Activated B cell treated with CpG ODN at 0.5 μM for 24 hours (primary cell): ENCODE measurements at regions not wholly inside any gene's neighbourhood (a gene's known extent, or its start where the extent isn't known, plus 50 kb on each side); places are given as distances from the start of the nearest gene placed in this dataset.

Experiments used
- ATAC-seq: fragments of 200-7000 bp; cut with Tn5 transposase; one replicate; pipeline ENCODE4 v1.10.0; 2021; ENCODE audit warnings: low read depth, mild to moderate bottlenecking, moderate library complexity
- CTCF ChIA-PET: fragments of 350-600 bp; sonication (Branson Sonifier 250); formaldehyde crosslinking; loops from one replicate; lab custom pipeline; 2021; ENCODE audit warnings: antibody characterized with exemption; lab: Charles Lee
- POLR2A ChIA-PET: fragments of 350-600 bp; sonication (Branson Sonifier 250); formaldehyde crosslinking; loops from one replicate; lab custom pipeline; 2021; ENCODE audit warnings: antibody characterized with exemption; lab: Charles Lee
- DNase-seq: peaks from one replicate; pipeline ENCODE4 v3.0.0; 2022
- H3K27ac Mint-ChIP-seq: one replicate; pipeline ENCODE4 v1.8.0; 2020; ENCODE audit warnings: mixed read lengths
- H3K27me3 Mint-ChIP-seq: one replicate; pipeline ENCODE4 v1.8.0; 2021; ENCODE audit warnings: mixed read lengths
- H3K36me3 Mint-ChIP-seq: one replicate; pipeline ENCODE4 v1.8.0; 2021; ENCODE audit warnings: low read depth, mixed read lengths
- H3K4me1 Mint-ChIP-seq: one replicate; pipeline ENCODE4 v1.8.0; 2021; ENCODE audit warnings: mixed read lengths
- H3K4me3 Mint-ChIP-seq: one replicate; pipeline ENCODE4 v1.8.0; 2020; ENCODE audit warnings: mild to moderate bottlenecking, mixed read lengths
- H3K9me3 Mint-ChIP-seq: one replicate; pipeline ENCODE4 v1.8.0; 2020; ENCODE audit warnings: mixed read lengths
- intact Hi-C: fragments of 100-400 bp; cut with micrococcal nuclease; formaldehyde crosslinking; loops from one replicate; pipeline ENCODE4 v1.15.1; 2024
- TF ChIP-seq, protein P1 (sequence below): fragments of 200-600 bp; IDR thresholded peaks from one replicate; pipeline ENCODE4 v1.8.0; 2022; ENCODE audit warnings: antibody characterized with exemption, mild to moderate bottlenecking

DNA sequence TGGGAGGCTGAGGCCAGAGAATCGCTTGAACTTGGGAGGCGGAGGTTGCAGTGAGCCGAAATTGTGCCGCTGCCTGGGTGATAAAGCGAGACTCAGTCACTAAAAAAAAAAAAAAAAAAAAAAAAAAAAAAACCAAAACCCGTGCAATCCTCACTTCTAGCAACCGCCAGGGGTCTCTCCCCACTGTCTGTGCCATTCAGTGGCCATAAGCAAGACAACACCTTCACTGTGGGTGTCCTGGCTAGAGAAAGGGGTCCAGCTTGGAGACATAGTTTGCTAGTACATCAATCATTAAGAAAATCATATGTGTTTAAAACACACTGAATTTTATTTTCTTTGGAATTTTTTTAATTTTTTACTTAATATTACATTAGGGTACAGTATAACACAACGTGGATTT, 68.2 kb downstream of the RASL11A start:
- ChIA-PET POLR2A (interaction anchor here (0.6 to 0.7 kb wide), 3 partner anchors 82 to 495 kb away, joined by 3 to 9 read pairs (median 6); no protein-coding TSS in a partner anchor), CTCF (interaction anchor here (0.6 to 3.2 kb wide), 8 partner anchors 14 to 488 kb away, joined by 3 to 17 read pairs (median 4); no protein-coding TSS in a partner anchor)
- DNase-seq: no peak
- TF ChIP-seq, protein P1, sequence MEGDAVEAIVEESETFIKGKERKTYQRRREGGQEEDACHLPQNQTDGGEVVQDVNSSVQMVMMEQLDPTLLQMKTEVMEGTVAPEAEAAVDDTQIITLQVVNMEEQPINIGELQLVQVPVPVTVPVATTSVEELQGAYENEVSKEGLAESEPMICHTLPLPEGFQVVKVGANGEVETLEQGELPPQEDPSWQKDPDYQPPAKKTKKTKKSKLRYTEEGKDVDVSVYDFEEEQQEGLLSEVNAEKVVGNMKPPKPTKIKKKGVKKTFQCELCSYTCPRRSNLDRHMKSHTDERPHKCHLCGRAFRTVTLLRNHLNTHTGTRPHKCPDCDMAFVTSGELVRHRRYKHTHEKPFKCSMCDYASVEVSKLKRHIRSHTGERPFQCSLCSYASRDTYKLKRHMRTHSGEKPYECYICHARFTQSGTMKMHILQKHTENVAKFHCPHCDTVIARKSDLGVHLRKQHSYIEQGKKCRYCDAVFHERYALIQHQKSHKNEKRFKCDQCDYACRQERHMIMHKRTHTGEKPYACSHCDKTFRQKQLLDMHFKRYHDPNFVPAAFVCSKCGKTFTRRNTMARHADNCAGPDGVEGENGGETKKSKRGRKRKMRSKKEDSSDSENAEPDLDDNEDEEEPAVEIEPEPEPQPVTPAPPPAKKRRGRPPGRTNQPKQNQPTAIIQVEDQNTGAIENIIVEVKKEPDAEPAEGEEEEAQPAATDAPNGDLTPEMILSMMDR: no peak
- peak; percentile 52 for ATAC-seq
- Mint-ChIP-seq H3K36me3 (no peaks in the 10 kb centered on the region), H3K4me3 (no peak overlapping the region), H3K27ac (no peak overlapping the region), H3K4me1 (peaks cover 3% of the 10 kb centered on the region), H3K27me3 (peaks cover 4% of the 10 kb centered on the region), H3K9me3 (no peaks in the 10 kb centered on the region)
- intact Hi-C loops: loop anchor here (1.0 kb wide), 2 partner anchors 20 to 354 kb away; no protein-coding TSS in a partner anchor

DNA sequence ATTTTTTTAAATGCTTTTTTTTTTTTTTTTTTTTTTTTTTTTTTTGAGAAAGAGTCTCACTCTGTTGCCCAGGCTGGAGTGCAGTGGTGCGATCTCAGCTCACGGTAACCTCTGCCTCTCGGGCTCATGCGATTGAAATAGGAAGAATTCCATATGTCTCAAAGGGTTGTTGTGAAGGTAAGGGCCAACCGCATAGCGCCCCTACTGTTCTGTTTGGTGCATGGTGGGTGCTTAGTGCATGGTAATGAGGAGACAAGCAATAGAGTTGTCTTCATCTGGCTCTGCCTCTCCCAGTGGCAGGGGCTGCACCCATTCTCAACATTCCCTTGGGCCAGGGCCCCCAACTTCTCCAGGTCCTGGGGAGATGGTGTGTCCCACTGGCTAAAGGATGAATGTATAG, 68.7 kb downstream of the RASL11A start:
- Mint-ChIP-seq H3K27me3 (peaks cover 4% of the 10 kb centered on the region), H3K36me3 (no peaks in the 10 kb centered on the region), H3K4me1 (peaks cover 3% of the 10 kb centered on the region), H3K4me3 (no peak overlapping the region), H3K9me3 (no peaks in the 10 kb centered on the region), H3K27ac (no peak overlapping the region)
- intact Hi-C loops: loop anchor here (1.0 kb wide), 2 partner anchors 20 to 354 kb away; no protein-coding TSS in a partner anchor
- ATAC-seq (peak; percentile 71), DNase-seq (no peak)
- TF ChIP-seq, protein P1: no peak
- POLR2A ChIA-PET: interaction anchor here (0.6 to 0.7 kb wide), 2 partner anchors 304 to 496 kb away, joined by 3 to 6 read pairs; no protein-coding TSS in a partner anchor
- CTCF ChIA-PET: interaction anchor here (0.6 to 3.2 kb wide), 8 partner anchors 13 to 487 kb away, joined by 3 to 17 read pairs (median 4); no protein-coding TSS in a partner anchor

DNA sequence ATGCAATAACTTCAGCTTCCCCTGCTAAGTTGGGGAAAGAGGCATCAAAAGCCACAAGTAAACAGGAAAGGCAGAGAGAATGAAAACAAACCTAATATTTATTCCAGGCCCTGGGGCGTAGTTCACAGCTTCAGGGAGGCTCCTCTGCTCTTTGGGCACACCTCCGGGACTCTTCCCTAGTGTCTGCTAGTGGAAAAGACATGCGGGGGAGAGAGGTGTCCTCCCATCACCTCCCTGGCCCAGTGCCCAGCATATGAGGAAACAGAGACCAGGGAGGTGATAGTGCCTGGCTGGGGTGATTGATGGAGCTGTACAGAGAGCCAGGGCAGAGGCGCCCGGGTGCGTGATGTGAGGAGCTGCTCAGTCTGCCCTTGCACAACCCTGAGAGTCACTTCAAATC, 71.0 kb downstream of the RASL11A start:
- no peak overlapping the region for H3K4me3 Mint-ChIP-seq
- ChIA-PET POLR2A (no interaction called here), CTCF (interaction anchor here (0.8 to 3.2 kb wide), 4 partner anchors 211 to 370 kb away, joined by 3 to 17 read pairs (median 4); no protein-coding TSS in a partner anchor)
- H3K4me1 Mint-ChIP-seq: peaks cover 3% of the 10 kb centered on the region
- H3K27ac Mint-ChIP-seq: no peak overlapping the region
- DNase-seq (no peak), ATAC-seq (no peak)
- H3K36me3 Mint-ChIP-seq: no peaks in the 10 kb centered on the region
- peaks cover 5% of the 10 kb centered on the region for H3K27me3 Mint-ChIP-seq
- TF ChIP-seq, protein P1: no peak
- H3K9me3 Mint-ChIP-seq: no peaks in the 10 kb centered on the region
- intact Hi-C loops: no loop called here

DNA sequence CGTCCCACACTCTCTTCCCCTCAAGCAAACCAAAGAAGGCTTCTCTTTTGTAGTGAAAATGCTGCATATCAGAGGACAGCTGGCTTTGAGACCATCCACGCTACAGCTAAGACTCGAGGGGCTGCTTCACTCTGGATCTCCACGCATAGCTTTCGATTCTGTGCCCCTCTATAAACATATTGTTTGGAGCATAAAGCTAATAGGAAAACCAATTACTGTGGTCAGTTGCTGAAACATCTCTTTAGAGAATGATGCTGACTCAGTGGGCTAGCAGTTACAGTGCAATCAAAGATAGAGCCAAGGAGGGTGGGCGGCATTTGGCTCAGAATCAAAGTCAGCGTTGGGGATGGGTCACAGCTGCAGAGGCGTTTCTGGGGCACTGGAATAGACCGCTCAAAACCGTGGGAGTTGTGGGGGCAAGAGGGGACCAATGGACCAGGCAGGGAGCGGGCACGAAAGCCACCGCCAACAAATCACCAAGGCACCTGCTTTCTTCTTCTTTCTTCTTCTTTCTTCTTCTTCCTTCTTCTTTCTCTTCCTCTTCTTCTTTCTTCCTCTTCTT, 76.7 kb downstream of the RASL11A start:
- ATAC-seq: peak; percentile 32
- intact Hi-C loops: no loop called here
- H3K4me1 Mint-ChIP-seq: peaks cover 15% of the 10 kb centered on the region
- DNase-seq: no peak
- H3K27ac Mint-ChIP-seq: peak overlapping the region; percentile 24
- H3K36me3 Mint-ChIP-seq: no peaks in the 10 kb centered on the region
- ChIA-PET POLR2A (interaction anchor here (0.6 to 2.1 kb wide), 5 partner anchors 7 to 427 kb away, joined by 3 to 5 read pairs (median 3); partner anchors contain the start of genes RASL11A and RPL21), CTCF (interaction anchor here (2.0 to 2.6 kb wide), 3 partner anchors 12 to 362 kb away, joined by 6 to 8 read pairs (median 7); no protein-coding TSS in a partner anchor)
- H3K9me3 Mint-ChIP-seq: no peaks in the 10 kb centered on the region
- H3K27me3 Mint-ChIP-seq: peaks cover 1% of the 10 kb centered on the region
- TF ChIP-seq, protein P1: no peak
- peak overlapping the region; percentile 47 for H3K4me3 Mint-ChIP-seq

DNA sequence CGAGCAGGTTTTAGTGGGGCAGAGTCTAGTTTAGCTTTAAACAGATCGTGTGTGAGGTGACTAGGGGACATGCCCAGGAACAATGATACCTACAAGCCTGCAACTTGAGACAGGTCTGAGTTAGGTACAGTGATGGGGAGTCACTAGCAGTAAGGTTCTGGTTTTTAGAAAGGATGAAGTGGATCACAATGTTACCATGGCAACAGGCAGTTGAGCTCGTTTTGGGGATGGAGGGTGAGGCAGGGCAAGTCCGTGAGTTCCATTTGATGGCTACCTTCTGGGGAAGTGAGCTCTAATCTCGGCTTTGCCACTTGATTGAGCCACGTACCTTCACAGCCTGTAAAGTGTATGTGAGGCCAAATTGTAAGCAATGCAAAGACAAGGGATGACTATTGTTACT, 76.0 kb upstream of the GTF3A start:
- Mint-ChIP-seq H3K36me3 (no peaks in the 10 kb centered on the region), H3K4me1 (peaks cover 25% of the 10 kb centered on the region), H3K9me3 (no peaks in the 10 kb centered on the region), H3K27ac (peak overlapping the region; percentile 18), H3K27me3 (peaks cover 1% of the 10 kb centered on the region), H3K4me3 (peak overlapping the region; percentile 39)
- DNase-seq: no peak
- intact Hi-C loops: no loop called here
- CTCF ChIA-PET: interaction anchor here (0.8 to 2.6 kb wide), 4 partner anchors 10 to 482 kb away, joined by 3 to 8 read pairs (median 6); no protein-coding TSS in a partner anchor
- POLR2A ChIA-PET: interaction anchor here (1.3 to 2.1 kb wide), 2 partner anchors 78 to 97 kb away, joined by 3 to 5 read pairs; partner anchors contain the start of genes RASL11A and RPL21
- ATAC-seq: no peak
- TF ChIP-seq, protein P1: no peak
